HEK293 (cell line): ENCODE measurements at regions not wholly inside any gene's neighbourhood (a gene's known extent, or its start where the extent isn't known, plus 50 kb on each side); places are given as distances from the start of the nearest gene placed in this dataset.

Experiments
- CTCF ChIA-PET: fragments of 350-600 bp; formaldehyde crosslinking; extraction: SDS; loops from one replicate; lab custom pipeline; 2021; ENCODE audit warnings: antibody characterized with exemption; lab: Yijun Ruan, JAX
- POLR2A ChIA-PET: fragments of 300-600 bp; formaldehyde crosslinking; extraction: SDS; loops from one replicate; lab custom pipeline; 2020; ENCODE audit warnings: antibody characterized with exemption, inconsistent platforms; lab: Yijun Ruan, JAX
- H3K27ac ChIP-seq: fragments of 200-500 bp; sonication (Bioruptor generic); 2 replicates; pipeline ENCODE4 v1.5.1; 2014; ENCODE audit warnings: low read depth, low read length, control low read depth, inconsistent platforms; ENCODE audit errors: extremely low read depth
- H3K36me3 ChIP-seq, 2 experiments: fragments of 200-500 bp in 1 of 2; sonication (Bioruptor generic) in 1 of 2; 1 replicate in 1 of 2; 2 replicates in 1 of 2; pipeline ENCODE4 v1.5.1; 2014 to 2017; ENCODE audit warnings: inconsistent platforms in 2 of 2, low read length in 2 of 2; ENCODE audit not compliant: control insufficient read depth in 2 of 2, insufficient read depth in 1 of 2
- H3K4me1 ChIP-seq: fragments of 200-500 bp; sonication (Bioruptor generic); 2 replicates; pipeline ENCODE4 v1.5.1; 2014; ENCODE audit warnings: mild to moderate bottlenecking, low read length, inconsistent platforms; ENCODE audit not compliant: control insufficient read depth, insufficient read depth
- H3K4me3 ChIP-seq: 2 replicates; pipeline ENCODE4 v1.5.1; 2011; ENCODE audit warnings: low read depth, mild to moderate bottlenecking, control low read depth, low read length, moderate library complexity
- H3K9me3 ChIP-seq: fragments of 200-500 bp; sonication (Bioruptor generic); 2 replicates; pipeline ENCODE4 v1.5.1; 2014; ENCODE audit warnings: low read depth, low read length, inconsistent platforms; ENCODE audit not compliant: control insufficient read depth, insufficient read depth
- KLF16 ChIP-seq: fragments of 450-650 bp; formaldehyde crosslinking; IDR thresholded peaks from 2 replicates; pipeline ENCODE4 v1.5.1; 2017; ENCODE audit warnings: missing biosample characterization, missing genetic modification characterization
- PRDM1 ChIP-seq: fragments of 450-650 bp; formaldehyde crosslinking; IDR thresholded peaks from 2 replicates; pipeline ENCODE4; 2016; ENCODE audit warnings: missing biosample characterization, missing genetic modification characterization
- ZBTB17 ChIP-seq: fragments of 450-650 bp; formaldehyde crosslinking; IDR thresholded peaks from 2 replicates; pipeline ENCODE4 v1.5.1; 2016; ENCODE audit warnings: missing biosample characterization, missing genetic modification characterization
- ZBTB7A ChIP-seq: fragments of 450-650 bp; formaldehyde crosslinking; IDR thresholded peaks from 2 replicates; pipeline ENCODE4 v1.5.1; 2016; ENCODE audit warnings: low read depth, missing biosample characterization, missing genetic modification characterization
- ZFHX2 ChIP-seq: fragments of 450-650 bp; formaldehyde crosslinking; conservative IDR thresholded peaks from 2 replicates; pipeline ENCODE4 v1.5.1; 2016; ENCODE audit warnings: missing biosample characterization, missing genetic modification characterization
- ZIC2 ChIP-seq: fragments of 450-650 bp; formaldehyde crosslinking; IDR thresholded peaks from 2 replicates; pipeline ENCODE4 v1.5.1; 2016; ENCODE audit warnings: missing biosample characterization, missing genetic modification characterization
- ZNF140 ChIP-seq: fragments of 450-650 bp; formaldehyde crosslinking; IDR thresholded peaks from 2 replicates; pipeline ENCODE4 v1.5.1; 2016; ENCODE audit warnings: missing biosample characterization, missing genetic modification characterization
- ZNF155 ChIP-seq: fragments of 450-650 bp; formaldehyde crosslinking; IDR thresholded peaks from 2 replicates; pipeline ENCODE4 v1.5.1; 2016; ENCODE audit warnings: missing biosample characterization, missing genetic modification characterization
- ZNF24 ChIP-seq: fragments of 450-650 bp; formaldehyde crosslinking; IDR thresholded peaks from 2 replicates; pipeline ENCODE4 v1.5.1; 2016; ENCODE audit warnings: missing biosample characterization, missing genetic modification characterization
- ZNF341 ChIP-seq: fragments of 450-650 bp; formaldehyde crosslinking; IDR thresholded peaks from 2 replicates; pipeline ENCODE4; 2016; ENCODE audit warnings: low read depth, missing biosample characterization, missing genetic modification characterization
- ZNF660 ChIP-seq: fragments of 450-650 bp; IDR thresholded peaks from 2 replicates; pipeline ENCODE4 v1.5.1; 2018; ENCODE audit warnings: missing biosample characterization, mild to moderate bottlenecking, missing genetic modification characterization
- ZNF677 ChIP-seq: fragments of 450-650 bp; IDR thresholded peaks from 2 replicates; pipeline ENCODE4 v1.5.0; 2018; ENCODE audit warnings: missing biosample characterization, mild to moderate bottlenecking, missing genetic modification characterization, moderate library complexity
- ZNF701 ChIP-seq: fragments of 450-650 bp; formaldehyde crosslinking; IDR thresholded peaks from 2 replicates; pipeline ENCODE4 v1.5.1; 2016; ENCODE audit warnings: missing biosample characterization, missing genetic modification characterization
- ZNF830 ChIP-seq: fragments of 450-650 bp; IDR thresholded peaks from 2 replicates; pipeline ENCODE4 v1.5.0; 2018; ENCODE audit warnings: missing biosample characterization, missing genetic modification characterization, low read depth, mild to moderate bottlenecking, moderate library complexity
- ZSCAN16 ChIP-seq: fragments of 450-650 bp; formaldehyde crosslinking; IDR thresholded peaks from 2 replicates; pipeline ENCODE4 v1.5.1; 2016; ENCODE audit warnings: missing biosample characterization, missing genetic modification characterization
- ZSCAN30 ChIP-seq: fragments of 450-650 bp; IDR thresholded peaks from 2 replicates; pipeline ENCODE4 v1.5.1; 2018; ENCODE audit warnings: missing biosample characterization, mild to moderate bottlenecking, missing genetic modification characterization, moderate library complexity
- TF ChIP-seq, protein P1 (sequence below): fragments of 450-650 bp; formaldehyde crosslinking; IDR thresholded peaks from 2 replicates; pipeline ENCODE4 v1.5.1; 2017; ENCODE audit warnings: missing biosample characterization, missing genetic modification characterization
- TF ChIP-seq, protein P2 (sequence below): fragments of 450-650 bp; formaldehyde crosslinking; IDR thresholded peaks from 2 replicates; pipeline ENCODE4 v1.5.1; 2016; ENCODE audit warnings: missing biosample characterization, missing genetic modification characterization, borderline replicate concordance
- TF ChIP-seq, protein P3 (sequence below): fragments of 450-650 bp; formaldehyde crosslinking; IDR thresholded peaks from 2 replicates; pipeline ENCODE4 v1.5.1; 2016; ENCODE audit warnings: missing biosample characterization, missing genetic modification characterization
- TF ChIP-seq, protein P4 (sequence below): fragments of 450-650 bp; IDR thresholded peaks from 2 replicates; pipeline ENCODE4 v1.5.1; 2018; ENCODE audit warnings: missing biosample characterization, missing genetic modification characterization
- TF ChIP-seq, protein P5 (sequence below): sonication (generic); formaldehyde crosslinking; IDR thresholded peaks from 2 replicates; pipeline ENCODE4 v1.8.1; 2022; ENCODE audit warnings: mild to moderate bottlenecking, moderate library complexity, missing genetic modification reagents
- TF ChIP-seq, protein P6 (sequence below): fragments of 450-650 bp; formaldehyde crosslinking; IDR thresholded peaks from 2 replicates; pipeline ENCODE4 v1.5.1; 2016; ENCODE audit warnings: missing biosample characterization, missing genetic modification characterization
- TF ChIP-seq, protein P7 (sequence below): fragments of 450-650 bp; formaldehyde crosslinking; IDR thresholded peaks from 2 replicates; pipeline ENCODE4 v1.5.1; 2016; ENCODE audit warnings: missing biosample characterization, missing genetic modification characterization

DNA sequence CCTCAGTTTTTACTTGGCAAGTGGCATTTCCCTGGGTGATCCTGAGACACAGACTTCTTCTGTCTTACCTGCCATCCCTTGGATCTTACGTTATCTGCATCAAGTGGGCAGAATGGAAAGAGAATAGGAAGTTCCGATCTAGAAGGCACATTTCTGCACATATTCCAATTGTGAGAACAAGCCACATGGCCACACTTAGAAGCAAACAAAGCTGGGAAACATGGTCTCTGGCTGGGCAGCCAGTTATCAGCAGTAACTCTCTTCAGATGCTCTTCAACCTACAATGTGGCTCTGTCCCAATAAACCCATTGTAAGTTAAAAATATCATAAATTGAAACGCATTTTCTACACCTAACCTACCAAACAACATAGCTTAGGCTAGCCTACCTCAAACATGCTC lies 67.3 kb upstream of the CCN6 start (continued):
- TF ChIP-seq, protein P1, sequence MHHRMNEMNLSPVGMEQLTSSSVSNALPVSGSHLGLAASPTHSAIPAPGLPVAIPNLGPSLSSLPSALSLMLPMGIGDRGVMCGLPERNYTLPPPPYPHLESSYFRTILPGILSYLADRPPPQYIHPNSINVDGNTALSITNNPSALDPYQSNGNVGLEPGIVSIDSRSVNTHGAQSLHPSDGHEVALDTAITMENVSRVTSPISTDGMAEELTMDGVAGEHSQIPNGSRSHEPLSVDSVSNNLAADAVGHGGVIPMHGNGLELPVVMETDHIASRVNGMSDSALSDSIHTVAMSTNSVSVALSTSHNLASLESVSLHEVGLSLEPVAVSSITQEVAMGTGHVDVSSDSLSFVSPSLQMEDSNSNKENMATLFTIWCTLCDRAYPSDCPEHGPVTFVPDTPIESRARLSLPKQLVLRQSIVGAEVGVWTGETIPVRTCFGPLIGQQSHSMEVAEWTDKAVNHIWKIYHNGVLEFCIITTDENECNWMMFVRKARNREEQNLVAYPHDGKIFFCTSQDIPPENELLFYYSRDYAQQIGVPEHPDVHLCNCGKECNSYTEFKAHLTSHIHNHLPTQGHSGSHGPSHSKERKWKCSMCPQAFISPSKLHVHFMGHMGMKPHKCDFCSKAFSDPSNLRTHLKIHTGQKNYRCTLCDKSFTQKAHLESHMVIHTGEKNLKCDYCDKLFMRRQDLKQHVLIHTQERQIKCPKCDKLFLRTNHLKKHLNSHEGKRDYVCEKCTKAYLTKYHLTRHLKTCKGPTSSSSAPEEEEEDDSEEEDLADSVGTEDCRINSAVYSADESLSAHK (tag by site-specific recombination), result no peak
- TF ChIP-seq, protein P2, sequence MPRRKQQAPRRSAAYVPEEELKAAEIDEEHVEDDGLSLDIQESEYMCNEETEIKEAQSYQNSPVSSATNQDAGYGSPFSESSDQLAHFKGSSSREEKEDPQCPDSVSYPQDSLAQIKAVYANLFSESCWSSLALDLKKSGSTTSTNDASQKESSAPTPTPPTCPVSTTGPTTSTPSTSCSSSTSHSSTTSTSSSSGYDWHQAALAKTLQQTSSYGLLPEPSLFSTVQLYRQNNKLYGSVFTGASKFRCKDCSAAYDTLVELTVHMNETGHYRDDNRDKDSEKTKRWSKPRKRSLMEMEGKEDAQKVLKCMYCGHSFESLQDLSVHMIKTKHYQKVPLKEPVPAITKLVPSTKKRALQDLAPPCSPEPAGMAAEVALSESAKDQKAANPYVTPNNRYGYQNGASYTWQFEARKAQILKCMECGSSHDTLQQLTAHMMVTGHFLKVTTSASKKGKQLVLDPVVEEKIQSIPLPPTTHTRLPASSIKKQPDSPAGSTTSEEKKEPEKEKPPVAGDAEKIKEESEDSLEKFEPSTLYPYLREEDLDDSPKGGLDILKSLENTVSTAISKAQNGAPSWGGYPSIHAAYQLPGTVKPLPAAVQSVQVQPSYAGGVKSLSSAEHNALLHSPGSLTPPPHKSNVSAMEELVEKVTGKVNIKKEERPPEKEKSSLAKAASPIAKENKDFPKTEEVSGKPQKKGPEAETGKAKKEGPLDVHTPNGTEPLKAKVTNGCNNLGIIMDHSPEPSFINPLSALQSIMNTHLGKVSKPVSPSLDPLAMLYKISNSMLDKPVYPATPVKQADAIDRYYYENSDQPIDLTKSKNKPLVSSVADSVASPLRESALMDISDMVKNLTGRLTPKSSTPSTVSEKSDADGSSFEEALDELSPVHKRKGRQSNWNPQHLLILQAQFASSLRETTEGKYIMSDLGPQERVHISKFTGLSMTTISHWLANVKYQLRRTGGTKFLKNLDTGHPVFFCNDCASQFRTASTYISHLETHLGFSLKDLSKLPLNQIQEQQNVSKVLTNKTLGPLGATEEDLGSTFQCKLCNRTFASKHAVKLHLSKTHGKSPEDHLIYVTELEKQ (tag by site-specific recombination), result no peak
- TF ChIP-seq ZBTB7A (tag by site-specific recombination) (no peak), ZNF677 (no peak), ZNF24 (tag by site-specific recombination) (no peak), ZNF701 (no peak), KLF16 (tag by site-specific recombination) (no peak), ZNF140 (tag by site-specific recombination) (no peak), ZSCAN16 (tag by site-specific recombination) (no peak), ZNF155 (tag by site-specific recombination) (no peak)
- TF ChIP-seq, protein P3, sequence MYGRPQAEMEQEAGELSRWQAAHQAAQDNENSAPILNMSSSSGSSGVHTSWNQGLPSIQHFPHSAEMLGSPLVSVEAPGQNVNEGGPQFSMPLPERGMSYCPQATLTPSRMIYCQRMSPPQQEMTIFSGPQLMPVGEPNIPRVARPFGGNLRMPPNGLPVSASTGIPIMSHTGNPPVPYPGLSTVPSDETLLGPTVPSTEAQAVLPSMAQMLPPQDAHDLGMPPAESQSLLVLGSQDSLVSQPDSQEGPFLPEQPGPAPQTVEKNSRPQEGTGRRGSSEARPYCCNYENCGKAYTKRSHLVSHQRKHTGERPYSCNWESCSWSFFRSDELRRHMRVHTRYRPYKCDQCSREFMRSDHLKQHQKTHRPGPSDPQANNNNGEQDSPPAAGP, result no peak
- TF ChIP-seq, protein P4, sequence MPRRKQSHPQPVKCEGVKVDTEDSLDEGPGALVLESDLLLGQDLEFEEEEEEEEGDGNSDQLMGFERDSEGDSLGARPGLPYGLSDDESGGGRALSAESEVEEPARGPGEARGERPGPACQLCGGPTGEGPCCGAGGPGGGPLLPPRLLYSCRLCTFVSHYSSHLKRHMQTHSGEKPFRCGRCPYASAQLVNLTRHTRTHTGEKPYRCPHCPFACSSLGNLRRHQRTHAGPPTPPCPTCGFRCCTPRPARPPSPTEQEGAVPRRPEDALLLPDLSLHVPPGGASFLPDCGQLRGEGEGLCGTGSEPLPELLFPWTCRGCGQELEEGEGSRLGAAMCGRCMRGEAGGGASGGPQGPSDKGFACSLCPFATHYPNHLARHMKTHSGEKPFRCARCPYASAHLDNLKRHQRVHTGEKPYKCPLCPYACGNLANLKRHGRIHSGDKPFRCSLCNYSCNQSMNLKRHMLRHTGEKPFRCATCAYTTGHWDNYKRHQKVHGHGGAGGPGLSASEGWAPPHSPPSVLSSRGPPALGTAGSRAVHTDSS (tag by site-specific recombination), result no peak
- TF ChIP-seq, protein P5, sequence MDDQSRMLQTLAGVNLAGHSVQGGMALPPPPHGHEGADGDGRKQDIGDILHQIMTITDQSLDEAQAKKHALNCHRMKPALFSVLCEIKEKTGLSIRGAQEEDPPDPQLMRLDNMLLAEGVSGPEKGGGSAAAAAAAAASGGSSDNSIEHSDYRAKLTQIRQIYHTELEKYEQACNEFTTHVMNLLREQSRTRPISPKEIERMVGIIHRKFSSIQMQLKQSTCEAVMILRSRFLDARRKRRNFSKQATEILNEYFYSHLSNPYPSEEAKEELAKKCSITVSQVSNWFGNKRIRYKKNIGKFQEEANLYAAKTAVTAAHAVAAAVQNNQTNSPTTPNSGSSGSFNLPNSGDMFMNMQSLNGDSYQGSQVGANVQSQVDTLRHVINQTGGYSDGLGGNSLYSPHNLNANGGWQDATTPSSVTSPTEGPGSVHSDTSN (CRISPR knock-in tag), result no peak
- TF ChIP-seq, protein P6, sequence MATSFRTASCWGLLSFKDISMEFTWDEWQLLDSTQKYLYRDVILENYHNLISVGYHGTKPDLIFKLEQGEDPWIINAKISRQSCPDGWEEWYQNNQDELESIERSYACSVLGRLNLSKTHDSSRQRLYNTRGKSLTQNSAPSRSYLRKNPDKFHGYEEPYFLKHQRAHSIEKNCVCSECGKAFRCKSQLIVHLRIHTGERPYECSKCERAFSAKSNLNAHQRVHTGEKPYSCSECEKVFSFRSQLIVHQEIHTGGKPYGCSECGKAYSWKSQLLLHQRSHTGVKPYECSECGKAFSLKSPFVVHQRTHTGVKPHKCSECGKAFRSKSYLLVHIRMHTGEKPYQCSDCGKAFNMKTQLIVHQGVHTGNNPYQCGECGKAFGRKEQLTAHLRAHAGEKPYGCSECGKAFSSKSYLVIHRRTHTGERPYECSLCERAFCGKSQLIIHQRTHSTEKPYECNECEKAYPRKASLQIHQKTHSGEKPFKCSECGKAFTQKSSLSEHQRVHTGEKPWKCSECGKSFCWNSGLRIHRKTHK (tag by site-specific recombination), result no peak

DNA sequence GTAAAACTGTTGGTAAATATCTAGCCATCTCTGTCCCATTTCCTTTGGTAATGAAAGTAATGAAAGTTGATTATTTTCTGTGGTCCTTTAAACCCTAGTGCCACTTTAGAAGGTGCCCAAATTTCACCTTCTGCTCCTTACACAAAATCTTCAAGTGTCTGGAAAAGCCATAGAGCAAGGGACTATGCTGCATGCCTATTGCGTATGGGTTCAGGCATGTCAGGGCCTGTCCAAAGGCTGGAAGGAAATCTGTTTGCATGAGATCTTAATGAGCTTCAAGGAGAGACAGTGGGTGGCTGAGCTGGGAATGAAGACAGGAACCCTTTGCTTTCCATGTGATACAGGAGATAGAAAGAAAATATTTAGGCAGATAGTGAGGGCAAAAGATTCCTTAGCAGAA lies 66.6 kb upstream of the CCN6 start:
- ChIA-PET POLR2A (interaction anchor here (1.2 kb wide), 1 partner anchor 114 kb away, joined by 3 read pairs; the partner anchor contains the start of gene FYN), CTCF (interaction anchor here (0.6 to 1.2 kb wide), 7 partner anchors 10 to 509 kb away, joined by 3 to 4 read pairs (median 3); partner anchors contain the start of gene FYN)
- no peaks in the 10 kb centered on the region for H3K36me3 ChIP-seq
- H3K4me3 ChIP-seq, result no peak overlapping the region
- H3K4me1 ChIP-seq, result no peaks in the 10 kb centered on the region
- H3K27ac ChIP-seq, result no peak overlapping the region; the same call in 1 of the 2 replicates
- no peaks in the 10 kb centered on the region for H3K9me3 ChIP-seq
- TF ChIP-seq ZIC2 (tag by site-specific recombination), result no peak
- peak; percentile 65; the same call in 1 of the 2 replicates for TF ChIP-seq ZSCAN30 (tag by site-specific recombination)
- TF ChIP-seq, protein P7, sequence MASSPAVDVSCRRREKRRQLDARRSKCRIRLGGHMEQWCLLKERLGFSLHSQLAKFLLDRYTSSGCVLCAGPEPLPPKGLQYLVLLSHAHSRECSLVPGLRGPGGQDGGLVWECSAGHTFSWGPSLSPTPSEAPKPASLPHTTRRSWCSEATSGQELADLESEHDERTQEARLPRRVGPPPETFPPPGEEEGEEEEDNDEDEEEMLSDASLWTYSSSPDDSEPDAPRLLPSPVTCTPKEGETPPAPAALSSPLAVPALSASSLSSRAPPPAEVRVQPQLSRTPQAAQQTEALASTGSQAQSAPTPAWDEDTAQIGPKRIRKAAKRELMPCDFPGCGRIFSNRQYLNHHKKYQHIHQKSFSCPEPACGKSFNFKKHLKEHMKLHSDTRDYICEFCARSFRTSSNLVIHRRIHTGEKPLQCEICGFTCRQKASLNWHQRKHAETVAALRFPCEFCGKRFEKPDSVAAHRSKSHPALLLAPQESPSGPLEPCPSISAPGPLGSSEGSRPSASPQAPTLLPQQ (tag by site-specific recombination), result no peak
- 0 out of 2 replicates have a peak, but pooled peaks have one; percentile 25 for TF ChIP-seq ZNF660 (tag by site-specific recombination)
- peak; percentile 29; the same call in 1 of the 2 replicates for TF ChIP-seq ZFHX2
- no peak for TF ChIP-seq ZNF341 (tag by site-specific recombination)
- no peak for TF ChIP-seq ZNF830 (tag by site-specific recombination)
- peak; percentile 72 for TF ChIP-seq ZBTB17 (tag by site-specific recombination)
- TF ChIP-seq PRDM1, result peak; percentile 85
